ENCODE measurements at regions not wholly inside any gene's neighbourhood (a gene's known extent, or its start where the extent isn't known, plus 50 kb on each side); places are given as distances from the start of the nearest gene placed in this dataset.
A peak's percentile ranks its signal among the peaks of the same experiment; 100 is the strongest.

- no peak for TF ChIP-seq CTCF (IDR thresholded peaks at IDR 0.05; ENCODE audit: low read depth, low read length, missing control alignments)
- Histone ChIP-seq H3K36me3 (replicated peaks) (no peaks in the 10 kb centered on the region), H3K4me3 (ENCODE audit: low read depth, low read length) (no peak overlapping the region), H3K27ac (no peak overlapping the region), H3K27me3 (replicated peaks) (no peaks in the 10 kb centered on the region)
- peak; percentile 37 for DNase-seq
- in situ Hi-C loops (cut with HindIII; ENCODE audit: low pct_ligation_motif_present, low sequenced_read_pairs), result no loop called here
These were observed 551.0 kb upstream of the BTBD3 start for GRCh38 chr20:11366660-11367059.

- no peak overlapping the region for H3K27ac ChIP-seq
- H3K27me3 ChIP-seq (replicated peaks), result no peaks in the 10 kb centered on the region
- H3K4me3 ChIP-seq (ENCODE audit: low read depth, low read length), result no peak overlapping the region
- in situ Hi-C loops (cut with HindIII; ENCODE audit: low pct_ligation_motif_present, low sequenced_read_pairs), result no loop called here
- TF ChIP-seq CTCF (IDR thresholded peaks at IDR 0.05; ENCODE audit: low read depth, low read length, missing control alignments), result no peak
- no peaks in the 10 kb centered on the region for H3K36me3 ChIP-seq (replicated peaks)
- no peak for DNase-seq
These were observed 549.2 kb upstream of the BTBD3 start for GRCh38 chr20:11368499-11368898.

GRCh38 chr20:11368965-11369711, 548.6 kb upstream of the BTBD3 start:
- H3K27me3 ChIP-seq (replicated peaks), result no peaks in the 10 kb centered on the region
- no peak overlapping the region for H3K27ac ChIP-seq
- no peak for DNase-seq
- no peak for TF ChIP-seq CTCF (IDR thresholded peaks at IDR 0.05; ENCODE audit: low read depth, low read length, missing control alignments)
- no peaks in the 10 kb centered on the region for H3K36me3 ChIP-seq (replicated peaks)
- no peak overlapping the region for H3K4me3 ChIP-seq (ENCODE audit: low read depth, low read length)
- in situ Hi-C loops (cut with HindIII; ENCODE audit: low pct_ligation_motif_present, low sequenced_read_pairs), result no loop called here

- no peak for DNase-seq
- Histone ChIP-seq H3K36me3 (replicated peaks) (no peaks in the 10 kb centered on the region), H3K27ac (no peak overlapping the region), H3K4me3 (ENCODE audit: low read depth, low read length) (no peak overlapping the region), H3K27me3 (replicated peaks) (no peaks in the 10 kb centered on the region)
- no peak for TF ChIP-seq CTCF (IDR thresholded peaks at IDR 0.05; ENCODE audit: low read depth, low read length, missing control alignments)
- in situ Hi-C loops (cut with HindIII; ENCODE audit: low pct_ligation_motif_present, low sequenced_read_pairs), result no loop called here
These were observed 545.9 kb upstream of the BTBD3 start for GRCh38 chr20:11371831-11372230.

DNA sequence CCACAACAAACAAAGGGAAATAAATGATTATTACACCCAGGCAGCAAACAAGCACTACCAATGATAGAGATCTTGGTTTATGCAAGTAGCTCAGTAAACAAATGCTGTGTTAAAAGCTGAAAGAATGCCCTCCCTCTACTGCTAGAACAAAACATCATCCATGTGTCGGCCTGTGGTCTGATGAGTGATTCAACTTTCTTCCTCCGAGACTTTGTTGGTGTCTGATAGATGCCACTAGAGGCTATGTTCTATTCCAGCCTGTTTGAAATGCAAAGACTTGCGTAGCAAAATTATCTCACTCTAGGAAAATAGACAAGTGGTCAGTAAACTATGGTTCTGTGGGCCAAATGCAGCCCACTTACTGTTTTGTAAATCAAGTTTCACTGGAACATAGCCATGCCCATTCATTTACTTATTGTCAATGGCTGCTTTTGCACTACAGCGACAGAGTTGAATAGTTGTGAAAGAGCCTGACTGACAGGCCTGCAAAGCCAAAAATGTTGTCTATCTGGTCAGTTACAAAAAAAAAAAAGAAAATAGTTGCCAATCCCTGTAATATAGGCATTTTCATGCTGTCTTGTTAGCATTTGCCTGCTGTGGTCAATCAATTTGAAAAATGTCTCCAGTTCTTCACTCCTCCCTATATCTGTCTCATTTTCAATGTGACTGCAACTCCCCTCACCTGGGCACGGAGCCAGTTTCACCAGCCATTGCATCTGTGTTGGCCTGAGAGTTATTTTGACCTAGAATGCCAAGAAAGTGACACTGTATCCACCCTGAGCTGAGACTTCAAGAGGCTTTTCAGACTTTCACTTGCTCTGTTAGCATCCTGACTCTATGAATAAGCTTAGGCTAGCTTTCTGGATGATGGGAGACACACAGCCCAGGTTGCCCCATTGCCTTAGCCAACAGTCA, 544.6 kb upstream of the BTBD3 start:
- H3K27ac ChIP-seq, result no peak overlapping the region
- in situ Hi-C loops (cut with HindIII; ENCODE audit: low pct_ligation_motif_present, low sequenced_read_pairs), result no loop called here
- TF ChIP-seq CTCF (IDR thresholded peaks at IDR 0.05; ENCODE audit: low read depth, low read length, missing control alignments), result no peak

More for the DNA sequence above, 544.6 kb upstream of the BTBD3 start:
- Histone ChIP-seq H3K27me3 (replicated peaks) (no peaks in the 10 kb centered on the region), H3K36me3 (replicated peaks) (no peaks in the 10 kb centered on the region), H3K4me3 (ENCODE audit: low read depth, low read length) (no peak overlapping the region)
- DNase-seq, result no peak
